SK-N-SH (cell line): ENCODE measurements at regions not wholly inside any gene's neighbourhood (a gene's known extent, or its start where the extent isn't known, plus 50 kb on each side); places are given as distances from the start of the nearest gene placed in this dataset.

Source experiments
- EZH2phosphoT487 ChIP-seq: fragments of 200-600 bp; sonication (generic); IDR thresholded peaks from 2 replicates; pipeline ENCODE4 v1.6.1; 2017; ENCODE audit warnings: low read depth, mixed run types, mild to moderate bottlenecking, antibody characterized with exemption, moderate library complexity, borderline replicate concordance
- JUND ChIP-seq: IDR thresholded peaks from 2 replicates; pipeline ENCODE4 v1.4.0; 2012
- YY1 ChIP-seq: IDR thresholded peaks from 2 replicates; pipeline ENCODE4 v1.4.0; 2012; ENCODE audit warnings: low read depth, mild to moderate bottlenecking
- TF ChIP-seq, protein P1 (sequence below): fragments of 200-600 bp; sonication (generic); IDR thresholded peaks from 2 replicates; pipeline ENCODE4 v1.6.1; 2017; ENCODE audit warnings: antibody characterized with exemption, mild to moderate bottlenecking, moderate library complexity

- TF ChIP-seq YY1 (no peak), EZH2phosphoT487 (no peak), JUND (no peak)
- TF ChIP-seq, protein P1, sequence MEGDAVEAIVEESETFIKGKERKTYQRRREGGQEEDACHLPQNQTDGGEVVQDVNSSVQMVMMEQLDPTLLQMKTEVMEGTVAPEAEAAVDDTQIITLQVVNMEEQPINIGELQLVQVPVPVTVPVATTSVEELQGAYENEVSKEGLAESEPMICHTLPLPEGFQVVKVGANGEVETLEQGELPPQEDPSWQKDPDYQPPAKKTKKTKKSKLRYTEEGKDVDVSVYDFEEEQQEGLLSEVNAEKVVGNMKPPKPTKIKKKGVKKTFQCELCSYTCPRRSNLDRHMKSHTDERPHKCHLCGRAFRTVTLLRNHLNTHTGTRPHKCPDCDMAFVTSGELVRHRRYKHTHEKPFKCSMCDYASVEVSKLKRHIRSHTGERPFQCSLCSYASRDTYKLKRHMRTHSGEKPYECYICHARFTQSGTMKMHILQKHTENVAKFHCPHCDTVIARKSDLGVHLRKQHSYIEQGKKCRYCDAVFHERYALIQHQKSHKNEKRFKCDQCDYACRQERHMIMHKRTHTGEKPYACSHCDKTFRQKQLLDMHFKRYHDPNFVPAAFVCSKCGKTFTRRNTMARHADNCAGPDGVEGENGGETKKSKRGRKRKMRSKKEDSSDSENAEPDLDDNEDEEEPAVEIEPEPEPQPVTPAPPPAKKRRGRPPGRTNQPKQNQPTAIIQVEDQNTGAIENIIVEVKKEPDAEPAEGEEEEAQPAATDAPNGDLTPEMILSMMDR, result no peak
Measured at GRCh38 chr11:134862587-134863195, 450.6 kb upstream of the B3GAT1 start.
